A549 (cell line): ENCODE measurements at regions not wholly inside any gene's neighbourhood (a gene's known extent, or its start where the extent isn't known, plus 50 kb on each side); places are given as distances from the start of the nearest gene placed in this dataset.

ENCODE experiments used
- EP300 ChIP-seq, 2 experiments: fragments of >200 bp; sonication (Bioruptor Twin); formaldehyde crosslinking; IDR thresholded peaks; 2 replicates in 1 of 2; 3 replicates in 1 of 2; pipeline ENCODE4 v1.6.1; 2016 to 2017
- FOSB ChIP-seq: fragments of 250-450 bp; sonication (Bioruptor Pico); IDR thresholded peaks from 2 replicates; pipeline ENCODE4 v1.5.0; 2020; ENCODE audit warnings: mild to moderate bottlenecking, moderate library complexity
- HDAC2 ChIP-seq: fragments of 200-600 bp; sonication (generic); IDR thresholded peaks from 2 replicates; pipeline ENCODE4 v1.6.1; 2016
- HOXA7 ChIP-seq: fragments of 250-450 bp; sonication (Bioruptor Pico); IDR thresholded peaks from 2 replicates; pipeline ENCODE4 v1.5.0; 2020; ENCODE audit warnings: mild to moderate bottlenecking, moderate library complexity
- MYC ChIP-seq: IDR thresholded peaks from 2 replicates; pipeline ENCODE4 v1.6.1; 2012; ENCODE audit warnings: mild to moderate bottlenecking, inconsistent platforms, low read length, improper control_type of control experiment, borderline replicate concordance
- NR3C1 ChIP-seq: fragments of >200 bp; sonication (Bioruptor Twin); formaldehyde crosslinking; IDR thresholded peaks from 3 replicates; pipeline ENCODE4 v1.6.1; 2017
- POLR2A ChIP-seq: IDR thresholded peaks from 2 replicates; pipeline ENCODE4 v1.6.1; 2012; ENCODE audit warnings: mild to moderate bottlenecking, low read length
- RAD21 ChIP-seq, 2 experiments: fragments of >200 bp in 1 of 2; sonication (Bioruptor Twin) in 1 of 2; formaldehyde crosslinking in 1 of 2; IDR thresholded peaks in 1 of 2; conservative IDR thresholded peaks in 1 of 2; 2 replicates in 1 of 2; 3 replicates in 1 of 2; pipeline ENCODE4 v1.6.1; 2012 to 2018; ENCODE audit warnings: inconsistent platforms in 1 of 2
- RFX5 ChIP-seq: fragments of 450-650 bp; IDR thresholded peaks from 2 replicates; pipeline ENCODE4 v1.7.1; 2014; ENCODE audit warnings: antibody characterized with exemption, mild to moderate bottlenecking, moderate library complexity
- SMC3 ChIP-seq: fragments of >200 bp; sonication (Bioruptor Twin); formaldehyde crosslinking; IDR thresholded peaks from 3 replicates; pipeline ENCODE4 v1.6.1; 2018; ENCODE audit warnings: inconsistent platforms
- TF ChIP-seq, protein P1 (sequence below): fragments of 450-650 bp; IDR thresholded peaks from 2 replicates; pipeline ENCODE4 v1.6.1; 2014; ENCODE audit warnings: antibody characterized with exemption
- TF ChIP-seq, protein P2 (sequence below): fragments of >200 bp; sonication (Bioruptor Twin); formaldehyde crosslinking; IDR thresholded peaks from 3 replicates; pipeline ENCODE4 v1.5.1; 2016
- TF ChIP-seq, protein P3 (sequence below): fragments of 250-450 bp; sonication (Bioruptor Pico); IDR thresholded peaks from 2 replicates; pipeline ENCODE4 v1.5.0; 2021; ENCODE audit warnings: mild to moderate bottlenecking, moderate library complexity, borderline replicate concordance
- TF ChIP-seq, protein P4 (sequence below): IDR thresholded peaks from 2 replicates; pipeline ENCODE4 v1.6.1; 2012; ENCODE audit warnings: low read depth, borderline replicate concordance

DNA sequence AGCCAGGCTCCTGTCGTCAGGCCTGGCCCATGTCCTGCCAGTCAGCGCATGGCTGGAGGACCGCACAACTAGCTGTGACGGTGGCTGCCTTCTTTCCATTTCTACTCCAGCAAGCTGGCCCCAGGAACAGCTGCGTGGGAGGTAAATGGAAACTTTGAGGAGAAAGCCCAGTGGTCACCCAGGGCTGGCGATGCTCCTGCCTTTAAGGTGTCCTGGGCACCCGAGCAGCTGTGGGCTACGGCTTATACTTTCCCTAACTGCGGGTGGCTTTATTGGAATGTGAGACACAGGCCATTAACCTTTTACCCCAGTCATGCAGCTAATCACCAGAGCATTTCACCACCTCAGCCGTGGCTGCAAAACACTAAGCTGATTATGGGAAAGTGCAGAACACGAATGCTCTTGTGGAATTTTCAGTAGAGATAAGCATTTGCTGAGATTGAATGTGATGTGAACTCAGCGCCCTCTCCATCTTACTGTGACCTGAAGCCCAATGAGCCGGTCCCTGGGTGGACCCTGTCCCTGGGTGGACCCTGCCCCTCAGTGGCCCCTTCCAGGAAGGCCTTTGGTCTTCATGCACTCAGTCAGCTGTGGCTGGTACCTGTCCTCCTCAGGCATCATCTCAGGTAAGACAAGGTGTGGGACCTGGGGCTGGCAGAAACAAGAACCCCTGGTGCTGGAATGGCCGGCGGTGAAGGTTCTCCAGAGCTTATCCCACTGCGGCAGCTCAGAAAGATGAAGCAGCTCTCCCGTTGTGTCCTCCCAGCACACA, 275.4 kb upstream of the HS6ST1 start:
- TF ChIP-seq RAD21 (conservative IDR thresholded peaks at IDR 0.05 in 1 of 2, IDR thresholded peaks at IDR 0.05 in 1 of 2) (no peak), RFX5 (no peak), HDAC2 (no peak), FOSB (CRISPR knock-in tag) (no peak), EP300 (IDR thresholded peaks at IDR 0.05) (no peak), SMC3 (no peak), POLR2A (no peak), MYC (no peak), HOXA7 (CRISPR knock-in tag) (no peak), NR3C1 (no peak)
- TF ChIP-seq, protein P1, sequence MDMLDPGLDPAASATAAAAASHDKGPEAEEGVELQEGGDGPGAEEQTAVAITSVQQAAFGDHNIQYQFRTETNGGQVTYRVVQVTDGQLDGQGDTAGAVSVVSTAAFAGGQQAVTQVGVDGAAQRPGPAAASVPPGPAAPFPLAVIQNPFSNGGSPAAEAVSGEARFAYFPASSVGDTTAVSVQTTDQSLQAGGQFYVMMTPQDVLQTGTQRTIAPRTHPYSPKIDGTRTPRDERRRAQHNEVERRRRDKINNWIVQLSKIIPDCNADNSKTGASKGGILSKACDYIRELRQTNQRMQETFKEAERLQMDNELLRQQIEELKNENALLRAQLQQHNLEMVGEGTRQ: no peak
- TF ChIP-seq, protein P2, sequence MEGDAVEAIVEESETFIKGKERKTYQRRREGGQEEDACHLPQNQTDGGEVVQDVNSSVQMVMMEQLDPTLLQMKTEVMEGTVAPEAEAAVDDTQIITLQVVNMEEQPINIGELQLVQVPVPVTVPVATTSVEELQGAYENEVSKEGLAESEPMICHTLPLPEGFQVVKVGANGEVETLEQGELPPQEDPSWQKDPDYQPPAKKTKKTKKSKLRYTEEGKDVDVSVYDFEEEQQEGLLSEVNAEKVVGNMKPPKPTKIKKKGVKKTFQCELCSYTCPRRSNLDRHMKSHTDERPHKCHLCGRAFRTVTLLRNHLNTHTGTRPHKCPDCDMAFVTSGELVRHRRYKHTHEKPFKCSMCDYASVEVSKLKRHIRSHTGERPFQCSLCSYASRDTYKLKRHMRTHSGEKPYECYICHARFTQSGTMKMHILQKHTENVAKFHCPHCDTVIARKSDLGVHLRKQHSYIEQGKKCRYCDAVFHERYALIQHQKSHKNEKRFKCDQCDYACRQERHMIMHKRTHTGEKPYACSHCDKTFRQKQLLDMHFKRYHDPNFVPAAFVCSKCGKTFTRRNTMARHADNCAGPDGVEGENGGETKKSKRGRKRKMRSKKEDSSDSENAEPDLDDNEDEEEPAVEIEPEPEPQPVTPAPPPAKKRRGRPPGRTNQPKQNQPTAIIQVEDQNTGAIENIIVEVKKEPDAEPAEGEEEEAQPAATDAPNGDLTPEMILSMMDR: no peak
- TF ChIP-seq, protein P3, sequence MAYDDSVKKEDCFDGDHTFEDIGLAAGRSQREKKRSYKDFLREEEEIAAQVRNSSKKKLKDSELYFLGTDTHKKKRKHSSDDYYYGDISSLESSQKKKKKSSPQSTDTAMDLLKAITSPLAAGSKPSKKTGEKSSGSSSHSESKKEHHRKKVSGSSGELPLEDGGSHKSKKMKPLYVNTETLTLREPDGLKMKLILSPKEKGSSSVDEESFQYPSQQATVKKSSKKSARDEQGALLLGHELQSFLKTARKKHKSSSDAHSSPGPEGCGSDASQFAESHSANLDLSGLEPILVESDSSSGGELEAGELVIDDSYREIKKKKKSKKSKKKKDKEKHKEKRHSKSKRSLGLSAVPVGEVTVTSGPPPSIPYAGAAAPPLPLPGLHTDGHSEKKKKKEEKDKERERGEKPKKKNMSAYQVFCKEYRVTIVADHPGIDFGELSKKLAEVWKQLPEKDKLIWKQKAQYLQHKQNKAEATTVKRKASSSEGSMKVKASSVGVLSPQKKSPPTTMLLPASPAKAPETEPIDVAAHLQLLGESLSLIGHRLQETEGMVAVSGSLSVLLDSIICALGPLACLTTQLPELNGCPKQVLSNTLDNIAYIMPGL: no peak
- TF ChIP-seq, protein P4, sequence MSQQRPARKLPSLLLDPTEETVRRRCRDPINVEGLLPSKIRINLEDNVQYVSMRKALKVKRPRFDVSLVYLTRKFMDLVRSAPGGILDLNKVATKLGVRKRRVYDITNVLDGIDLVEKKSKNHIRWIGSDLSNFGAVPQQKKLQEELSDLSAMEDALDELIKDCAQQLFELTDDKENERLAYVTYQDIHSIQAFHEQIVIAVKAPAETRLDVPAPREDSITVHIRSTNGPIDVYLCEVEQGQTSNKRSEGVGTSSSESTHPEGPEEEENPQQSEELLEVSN: no peak
